Hepatocyte (in vitro differentiated cells): ENCODE measurements at regions not wholly inside any gene's neighbourhood (a gene's known extent, or its start where the extent isn't known, plus 50 kb on each side); places are given as distances from the start of the nearest gene placed in this dataset.

ENCODE experiments used
- EZH2 ChIP-seq: fragments of 200-600 bp; sonication (generic); IDR thresholded peaks from 2 replicates; pipeline ENCODE4 v1.6.1; 2016; ENCODE audit warnings: antibody characterized with exemption, mild to moderate bottlenecking, borderline replicate concordance
- TF ChIP-seq, protein P1 (sequence below): fragments of 200-600 bp; sonication (generic); IDR thresholded peaks from 2 replicates; pipeline ENCODE4 v1.5.1; 2016; ENCODE audit warnings: antibody characterized with exemption, mild to moderate bottlenecking; ENCODE audit not compliant: poor library complexity

DNA sequence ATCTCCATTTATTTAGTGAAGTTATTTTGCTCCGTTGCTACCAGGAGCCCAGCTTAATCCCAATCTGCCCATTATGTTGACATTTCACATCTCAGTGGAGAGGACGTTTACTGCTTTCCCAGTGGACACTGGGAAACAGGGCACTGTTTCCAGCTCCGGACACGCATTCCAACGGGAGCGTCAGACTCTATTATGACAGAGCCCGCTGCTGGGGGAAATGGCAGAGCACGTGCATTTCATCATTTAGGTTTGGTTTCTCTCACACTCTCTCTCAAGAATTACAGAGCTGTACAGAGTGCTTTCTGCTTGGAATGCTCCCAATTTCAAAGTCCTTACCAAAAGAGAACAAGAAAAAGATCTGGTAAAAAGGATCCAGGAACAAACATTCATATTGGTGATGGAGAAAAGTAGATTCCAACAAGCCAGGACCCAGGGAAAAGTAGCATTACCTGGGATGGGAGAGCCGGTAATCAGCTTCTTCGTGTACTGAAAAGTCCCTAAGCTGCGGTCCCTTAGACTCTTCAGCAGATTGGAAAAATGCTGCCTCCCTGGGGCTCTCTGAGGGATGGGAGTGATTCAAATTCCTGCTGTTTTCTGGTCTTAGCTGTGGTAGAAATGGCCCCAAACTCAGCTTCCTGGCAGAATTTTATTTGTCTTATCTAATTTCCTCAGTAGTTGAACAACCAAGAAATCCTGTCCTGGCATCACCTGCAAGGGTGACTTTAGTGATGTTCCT is 136.0 kb upstream of the THBS1 start:
- TF ChIP-seq, protein P1, sequence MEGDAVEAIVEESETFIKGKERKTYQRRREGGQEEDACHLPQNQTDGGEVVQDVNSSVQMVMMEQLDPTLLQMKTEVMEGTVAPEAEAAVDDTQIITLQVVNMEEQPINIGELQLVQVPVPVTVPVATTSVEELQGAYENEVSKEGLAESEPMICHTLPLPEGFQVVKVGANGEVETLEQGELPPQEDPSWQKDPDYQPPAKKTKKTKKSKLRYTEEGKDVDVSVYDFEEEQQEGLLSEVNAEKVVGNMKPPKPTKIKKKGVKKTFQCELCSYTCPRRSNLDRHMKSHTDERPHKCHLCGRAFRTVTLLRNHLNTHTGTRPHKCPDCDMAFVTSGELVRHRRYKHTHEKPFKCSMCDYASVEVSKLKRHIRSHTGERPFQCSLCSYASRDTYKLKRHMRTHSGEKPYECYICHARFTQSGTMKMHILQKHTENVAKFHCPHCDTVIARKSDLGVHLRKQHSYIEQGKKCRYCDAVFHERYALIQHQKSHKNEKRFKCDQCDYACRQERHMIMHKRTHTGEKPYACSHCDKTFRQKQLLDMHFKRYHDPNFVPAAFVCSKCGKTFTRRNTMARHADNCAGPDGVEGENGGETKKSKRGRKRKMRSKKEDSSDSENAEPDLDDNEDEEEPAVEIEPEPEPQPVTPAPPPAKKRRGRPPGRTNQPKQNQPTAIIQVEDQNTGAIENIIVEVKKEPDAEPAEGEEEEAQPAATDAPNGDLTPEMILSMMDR, result no peak
- no peak for TF ChIP-seq EZH2
